ENCODE measurements at regions not wholly inside any gene's neighbourhood (a gene's known extent, or its start where the extent isn't known, plus 50 kb on each side); places are given as distances from the start of the nearest gene placed in this dataset.
A peak's percentile ranks its signal among the peaks of the same experiment; 100 is the strongest.
"Not testable (repeated sequence)": the region's sequence is repeated elsewhere in the genome, so short reads cannot be mapped to it uniquely, and the experiment has no call there.

DNA sequence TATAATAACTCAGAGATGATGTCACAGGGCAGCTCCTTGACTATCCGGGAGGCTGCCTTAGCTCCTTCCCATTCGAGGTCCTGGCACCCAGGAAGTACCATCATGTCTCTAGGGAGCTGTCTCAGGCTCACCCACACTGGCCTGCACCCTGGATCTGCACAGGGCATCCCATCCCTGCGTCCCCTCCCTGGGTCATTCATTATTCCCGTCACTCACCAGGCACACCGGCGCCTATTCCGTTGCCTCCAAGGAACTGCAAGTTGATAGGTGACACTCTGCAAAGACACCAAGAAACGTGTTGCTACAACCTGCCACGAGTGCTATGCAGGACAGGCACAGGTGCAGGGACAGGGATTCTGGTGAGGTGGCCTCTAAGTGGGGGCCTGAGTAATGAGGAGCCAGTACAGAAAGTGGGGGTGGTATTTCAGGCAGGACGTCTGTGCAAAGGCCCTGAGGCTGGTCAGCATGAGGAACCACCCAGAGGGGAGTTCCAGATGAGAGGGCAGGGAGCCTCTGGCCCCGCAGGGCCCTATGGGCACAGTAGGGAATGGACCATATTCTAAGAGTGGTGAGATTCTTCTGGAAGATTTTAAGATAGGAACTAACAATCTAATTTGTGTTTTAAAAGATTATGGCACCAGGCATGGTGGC is 71.6 kb upstream of the SHANK2 start:
- TF ChIP-seq CTCF (IDR thresholded peaks at IDR 0.05), result no peak
- Histone ChIP-seq H3K27ac (no peak overlapping the region), H3K4me3 (no peak overlapping the region)
- DNase-seq (ENCODE audit: low spot score), result no peak

DNA sequence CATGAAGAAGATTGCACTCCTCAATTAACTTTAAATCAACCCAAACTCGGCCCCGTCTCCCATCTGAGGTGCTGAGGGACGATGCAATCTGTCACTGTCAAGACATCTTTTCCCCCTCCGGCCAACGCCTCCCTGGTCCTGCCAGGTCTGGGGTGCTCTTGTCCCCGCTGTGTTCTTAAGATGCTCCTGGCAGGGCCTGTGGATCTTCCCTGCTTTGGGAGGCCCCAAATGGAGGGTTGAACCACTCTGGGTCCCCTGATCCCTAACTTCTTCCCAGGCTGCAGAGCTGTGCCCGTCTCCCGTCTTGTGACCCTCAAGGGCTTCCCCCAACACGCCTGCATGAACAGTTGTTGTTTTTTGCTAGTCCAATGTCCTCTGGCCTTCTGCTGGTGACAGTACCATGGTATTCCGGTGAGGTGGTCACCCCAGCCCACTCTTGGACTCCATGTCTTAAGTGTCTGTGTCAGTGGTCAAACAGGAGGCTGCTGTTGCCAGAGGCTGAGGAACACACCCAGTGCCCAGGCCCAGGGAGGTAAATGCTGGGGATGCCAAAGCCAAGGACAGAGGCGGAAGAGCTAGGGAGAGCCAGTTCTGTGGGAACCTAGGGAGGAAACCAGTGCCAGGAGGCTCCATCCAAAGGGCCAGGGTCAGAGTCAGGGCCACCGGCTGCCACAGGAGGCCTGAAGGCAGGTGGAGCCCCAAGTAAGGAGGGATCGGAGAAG is 70.6 kb upstream of the SHANK2 start:
- H3K4me3 ChIP-seq, result no peak overlapping the region

GRCh38 chr11:71322192-71322735 is 69.9 kb upstream of the SHANK2 start:
- DNase-seq (ENCODE audit: low spot score), result no peak
- Histone ChIP-seq H3K27ac (no peak overlapping the region), H3K4me3 (no peak overlapping the region)
- no peak for TF ChIP-seq CTCF (IDR thresholded peaks at IDR 0.05)

More for the DNA sequence above, 70.6 kb upstream of the SHANK2 start:
- DNase-seq (ENCODE audit: low spot score), result no peak
- no peak for TF ChIP-seq CTCF (IDR thresholded peaks at IDR 0.05)
- no peak overlapping the region for H3K27ac ChIP-seq

DNA sequence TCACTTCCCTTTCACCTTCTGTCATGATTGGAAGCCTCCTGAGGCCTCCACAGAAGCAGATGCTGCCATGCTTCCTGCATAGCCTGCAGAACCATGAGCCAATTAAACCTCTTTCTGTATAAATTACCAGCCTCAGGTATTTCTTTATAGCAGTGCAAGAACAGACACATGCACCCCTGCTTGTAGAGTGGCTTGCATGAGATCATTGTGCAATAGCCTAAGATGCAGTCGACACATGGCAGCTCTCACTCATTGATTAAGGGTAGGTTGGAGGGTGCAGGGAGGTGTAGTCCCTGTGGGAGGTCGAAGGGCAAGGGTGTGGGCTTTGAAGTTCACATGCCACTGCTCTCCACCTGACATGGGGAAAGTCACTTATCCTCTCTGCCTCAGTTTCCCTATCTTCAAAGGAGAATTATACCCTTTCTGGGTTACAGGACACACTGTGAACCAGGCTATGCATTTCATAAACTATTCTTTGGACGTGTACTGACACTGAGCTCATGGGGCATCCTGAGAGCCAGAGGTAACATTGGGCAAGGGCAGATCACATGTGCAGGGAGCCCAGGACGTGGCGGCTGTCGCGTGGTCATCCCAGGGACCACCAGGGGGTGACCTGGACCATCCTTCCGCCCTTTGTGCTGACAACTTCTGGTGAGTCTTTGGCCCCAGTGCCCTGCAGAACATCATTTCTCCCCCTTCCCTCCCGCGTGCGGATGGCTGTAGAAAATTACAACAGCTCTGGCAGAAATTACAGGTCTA is 69.2 kb upstream of the SHANK2 start:
- Histone ChIP-seq H3K27ac (no peak overlapping the region), H3K4me3 (no peak overlapping the region)
- TF ChIP-seq CTCF (IDR thresholded peaks at IDR 0.05), result no peak
- no peak for DNase-seq (ENCODE audit: low spot score)

DNA sequence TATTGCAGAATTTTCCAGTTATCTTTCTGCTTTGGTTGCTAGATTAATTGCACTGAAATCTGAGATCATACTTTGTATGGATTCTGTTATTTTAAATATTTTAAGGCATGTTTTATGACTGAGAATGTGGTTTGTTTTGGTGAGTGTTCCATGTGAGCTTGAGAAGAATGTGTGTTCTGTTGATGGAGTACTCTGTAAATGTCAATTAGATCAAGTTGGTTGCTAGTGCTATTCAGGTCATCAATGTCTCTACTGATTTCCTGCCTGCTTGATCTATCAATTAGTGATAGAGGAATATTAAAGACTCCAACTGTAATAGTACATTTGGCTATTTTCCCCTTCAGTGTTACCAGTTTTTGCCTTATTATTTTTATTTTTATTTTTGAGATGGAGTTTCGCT is 64.3 kb upstream of the SHANK2 start:
- H3K27ac ChIP-seq, result no peak overlapping the region
- no peak for TF ChIP-seq CTCF (IDR thresholded peaks at IDR 0.05)
- no peak for DNase-seq (ENCODE audit: low spot score)

DNA sequence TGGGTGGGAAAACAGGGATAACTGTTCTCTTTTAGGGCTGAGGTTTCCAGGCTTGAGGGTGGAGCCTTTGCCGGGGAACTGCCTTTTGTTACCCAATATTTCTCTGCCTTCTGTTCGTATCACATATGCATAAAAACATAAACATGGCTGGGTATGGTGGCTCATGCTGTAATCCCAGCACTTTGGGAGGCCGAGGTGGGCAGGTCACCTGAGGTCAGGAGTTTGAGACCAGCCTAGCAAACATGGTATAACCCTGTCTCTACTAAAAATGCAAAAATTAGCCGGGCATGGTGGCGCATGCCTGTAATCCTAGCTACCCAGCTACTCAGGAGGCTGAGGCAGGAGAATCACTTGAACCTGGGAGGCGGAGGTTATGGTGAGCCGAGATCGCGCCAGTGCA is 60.2 kb upstream of the SHANK2 start:
- not testable (repeated sequence) for DNase-seq (ENCODE audit: low spot score); H3K27ac ChIP-seq; H3K4me3 ChIP-seq

More for the DNA sequence above, 64.3 kb upstream of the SHANK2 start:
- H3K4me3 ChIP-seq, result no peak overlapping the region

DNA sequence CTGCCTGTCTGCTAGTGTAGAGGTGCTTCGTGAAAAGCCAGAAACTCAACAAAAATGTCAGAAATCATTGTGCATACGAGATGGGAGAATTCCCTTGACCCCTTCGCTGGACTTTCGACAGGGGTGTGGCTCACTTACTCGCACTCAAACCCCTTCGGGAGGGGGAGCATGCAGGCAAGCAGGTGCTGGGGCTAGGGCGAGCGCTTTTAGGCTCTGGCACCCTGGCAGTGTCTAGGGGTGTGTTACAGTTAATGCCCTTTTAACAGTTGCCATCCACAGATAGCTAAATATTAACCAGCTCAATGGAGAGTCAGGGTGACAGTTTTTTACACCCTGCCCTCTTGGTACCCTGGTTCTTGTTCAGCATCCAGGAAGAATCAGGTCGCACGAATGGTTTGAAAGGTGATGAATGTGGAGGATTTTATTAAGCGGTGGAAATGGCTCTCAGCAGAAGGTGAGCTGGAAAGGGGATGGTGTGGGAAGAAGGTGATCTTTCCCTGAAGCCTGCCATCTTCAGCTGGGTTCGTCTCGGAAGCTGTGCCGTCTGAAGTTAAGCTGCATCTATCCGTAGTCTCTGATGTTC is 59.6 kb upstream of the SHANK2 start:
- Histone ChIP-seq H3K27ac (no peak overlapping the region), H3K4me3 (no peak overlapping the region)
- TF ChIP-seq CTCF (IDR thresholded peaks at IDR 0.05), result no peak
- DNase-seq (ENCODE audit: low spot score), result peak; percentile 47
